Subcutaneous abdominal adipose tissue (tissue), 5 donors: ENCODE measurements at regions not wholly inside any gene's neighbourhood (a gene's known extent, or its start where the extent isn't known, plus 50 kb on each side); places are given as distances from the start of the nearest gene placed in this dataset.

Experiments
- H3K27ac ChIP-seq: one replicate; pipeline ENCODE4 v1.7.0; 2013; ENCODE audit warnings: low read depth, mild to moderate bottlenecking, inconsistent platforms, low read length, moderate library complexity
- H3K27me3 ChIP-seq, 5 donors: one replicate each; pipeline ENCODE4 v1.7.0; 2013; ENCODE audit warnings: low read length in 5 of 5, inconsistent platforms in 1 of 5; ENCODE audit not compliant: control insufficient read depth in 5 of 5, insufficient read depth in 4 of 5
- H3K36me3 ChIP-seq, 5 donors: one replicate each; pipeline ENCODE4 v1.7.0; 2013; ENCODE audit warnings: low read length in 5 of 5; ENCODE audit not compliant: control insufficient read depth in 5 of 5, insufficient read depth in 5 of 5
- H3K4me1 ChIP-seq, 5 donors: one replicate each; pipeline ENCODE4 v1.7.0; 2013; ENCODE audit warnings: low read length in 5 of 5, mild to moderate bottlenecking in 3 of 5, moderate library complexity in 1 of 5; ENCODE audit not compliant: control insufficient read depth in 5 of 5, insufficient read depth in 5 of 5
- H3K4me3 ChIP-seq, 5 donors: one replicate each; pipeline ENCODE4 v1.7.0; 2013; ENCODE audit warnings: low read length in 5 of 5, low read depth in 1 of 5
- H3K9ac ChIP-seq, 5 donors: one replicate each; pipeline ENCODE4 v1.7.0; 2013; ENCODE audit warnings: low read length in 5 of 5, mild to moderate bottlenecking in 4 of 5, moderate library complexity in 3 of 5
- H3K9me3 ChIP-seq, 5 donors: one replicate each; pipeline ENCODE4 v1.7.0; 2013; ENCODE audit warnings: low read length in 5 of 5; ENCODE audit not compliant: control insufficient read depth in 5 of 5
- donor health status: healthy.
- donor health status: healthy.
- donor health status: healthy.
- donor health status: healthy.
- donor health status: healthy.

- H3K36me3 ChIP-seq: no peaks in the 10 kb centered on the region
- no peaks in the 10 kb centered on the region for H3K27me3 ChIP-seq
- H3K9me3 ChIP-seq: no peaks in the 10 kb centered on the region
- H3K27ac ChIP-seq: no peak overlapping the region
- peaks cover 3 to 21% (median 14%) of the 10 kb centered on the region in 5 donors for H3K4me1 ChIP-seq
- H3K9ac ChIP-seq: no peak overlapping the region
- H3K4me3 ChIP-seq: no peak overlapping the region
Measured at GRCh38 chr2:38442643-38443541, 65.8 kb upstream of the ATL2 start.

- H3K36me3 ChIP-seq: no peaks in the 10 kb centered on the region
- no peak overlapping the region for H3K9ac ChIP-seq
- no peak overlapping the region for H3K27ac ChIP-seq
- no peaks in the 10 kb centered on the region for H3K9me3 ChIP-seq
- no peak overlapping the region for H3K4me3 ChIP-seq
- no peaks in the 10 kb centered on the region for H3K27me3 ChIP-seq
- H3K4me1 ChIP-seq: peaks cover under 1 to 11% (median 8%) of the 10 kb centered on the region in 5 donors
Measured at GRCh38 chr2:38441346-38441745, 64.3 kb upstream of the ATL2 start.

GRCh38 chr2:38440655-38441054, 63.6 kb upstream of the ATL2 start:
- H3K9ac ChIP-seq: no peak overlapping the region
- peaks cover 0 to 9% (median 6%) of the 10 kb centered on the region in 5 donors for H3K4me1 ChIP-seq
- H3K4me3 ChIP-seq: no peak overlapping the region
- H3K27me3 ChIP-seq: no peaks in the 10 kb centered on the region
- H3K36me3 ChIP-seq: no peaks in the 10 kb centered on the region
- no peaks in the 10 kb centered on the region for H3K9me3 ChIP-seq
- H3K27ac ChIP-seq: no peak overlapping the region

- Histone ChIP-seq H3K4me3 (no peak overlapping the region), H3K36me3 (no peaks in the 10 kb centered on the region), H3K27me3 (no peaks in the 10 kb centered on the region), H3K4me1 (peaks cover 0 to 9% (median 6%) of the 10 kb centered on the region in 5 donors), H3K9me3 (no peaks in the 10 kb centered on the region), H3K9ac (no peak overlapping the region), H3K27ac (no peak overlapping the region)
Measured at GRCh38 chr2:38439863-38440262, 62.8 kb upstream of the ATL2 start.

- Histone ChIP-seq H3K9ac (no peak overlapping the region), H3K27me3 (no peaks in the 10 kb centered on the region), H3K27ac (no peak overlapping the region), H3K36me3 (no peaks in the 10 kb centered on the region), H3K9me3 (no peaks in the 10 kb centered on the region), H3K4me3 (no peak overlapping the region), H3K4me1 (peaks cover 0 to 9% (median 6%) of the 10 kb centered on the region in 5 donors)
Measured at GRCh38 chr2:38438883-38439612, 62.0 kb upstream of the ATL2 start.

GRCh38 chr2:38438133-38438882, 61.2 kb upstream of the ATL2 start:
- Histone ChIP-seq H3K4me3 (no peak overlapping the region), H3K36me3 (no peaks in the 10 kb centered on the region), H3K9me3 (no peaks in the 10 kb centered on the region), H3K9ac (no peak overlapping the region), H3K27me3 (no peaks in the 10 kb centered on the region), H3K27ac (no peak overlapping the region), H3K4me1 (peaks cover 0 to 9% (median 5%) of the 10 kb centered on the region in 5 donors)

- peaks cover 0 to 19% (median 7%) of the 10 kb centered on the region in 5 donors for H3K4me1 ChIP-seq
- no peak overlapping the region for H3K9ac ChIP-seq
- H3K27me3 ChIP-seq: no peaks in the 10 kb centered on the region
- H3K27ac ChIP-seq: no peak overlapping the region
- H3K4me3 ChIP-seq: no peak overlapping the region
- no peaks in the 10 kb centered on the region for H3K36me3 ChIP-seq
- no peaks in the 10 kb centered on the region for H3K9me3 ChIP-seq
Measured at GRCh38 chr2:38436227-38436664, 59.2 kb upstream of the ATL2 start.

GRCh38 chr2:38435775-38436174, 58.7 kb upstream of the ATL2 start:
- no peak overlapping the region for H3K9ac ChIP-seq
- peaks cover 0 to 19% (median 7%) of the 10 kb centered on the region in 5 donors for H3K4me1 ChIP-seq
- H3K27me3 ChIP-seq: no peaks in the 10 kb centered on the region
- no peaks in the 10 kb centered on the region for H3K36me3 ChIP-seq
- no peaks in the 10 kb centered on the region for H3K9me3 ChIP-seq
- no peak overlapping the region for H3K4me3 ChIP-seq
- no peak overlapping the region for H3K27ac ChIP-seq

- Histone ChIP-seq H3K27ac (no peak overlapping the region), H3K9me3 (no peaks in the 10 kb centered on the region), H3K4me1 (peaks cover 0 to 19% (median 7%) of the 10 kb centered on the region in 5 donors), H3K27me3 (no peaks in the 10 kb centered on the region), H3K36me3 (no peaks in the 10 kb centered on the region), H3K4me3 (no peak overlapping the region), H3K9ac (no peak overlapping the region)
Measured at GRCh38 chr2:38434595-38434994, 57.5 kb upstream of the ATL2 start.
